Ascending aorta (tissue), 2 donors: ENCODE measurements at regions not wholly inside any gene's neighbourhood (a gene's known extent, or its start where the extent isn't known, plus 50 kb on each side); places are given as distances from the start of the nearest gene placed in this dataset.

Experiments used
- DNase-seq, 2 donors: peaks; one replicate each; pipeline ENCODE4 v3.0.0-alpha.2; 2019; ENCODE audit warnings: low spot score in 2 of 2
- H3K27ac ChIP-seq, 2 donors: fragments of 200-600 bp; sonication (generic); one replicate each; pipeline ENCODE4 v1.5.1; 2016 to 2017; ENCODE audit warnings: mild to moderate bottlenecking in 1 of 2
- H3K27me3 ChIP-seq: fragments of 200-600 bp; sonication (generic); one replicate; pipeline ENCODE4 v1.5.1; 2017
- H3K36me3 ChIP-seq, 2 donors: fragments of 200-600 bp; sonication (generic); one replicate each; pipeline ENCODE4 v1.5.1; 2016
- H3K4me1 ChIP-seq, 2 donors: fragments of 200-600 bp; sonication (generic); one replicate each; pipeline ENCODE4 v1.5.1; 2016 to 2017; ENCODE audit warnings: mild to moderate bottlenecking in 1 of 2
- H3K4me3 ChIP-seq, 2 donors: fragments of 200-600 bp; sonication (generic); one replicate each; pipeline ENCODE4 v1.5.1; 2016 to 2017; ENCODE audit warnings: mild to moderate bottlenecking in 1 of 2
- H3K9me3 ChIP-seq, 2 donors: fragments of 200-600 bp; sonication (generic); one replicate each; pipeline ENCODE4 v1.5.1; 2016
- intact Hi-C: fragments of 100-400 bp; cut with DNase I; formaldehyde crosslinking; loops from one replicate; pipeline ENCODE4 v1.15.1; 2023
- TF ChIP-seq, protein P1 (sequence below), 3 experiments: fragments of 200-600 bp in 2 of 3; fragments of 450-650 bp in 1 of 3; sonication (generic) in 2 of 3; IDR thresholded peaks; one replicate each; pipeline ENCODE4 v1.5.1; 2016 to 2019; ENCODE audit warnings: antibody characterized with exemption in 3 of 3, mild to moderate bottlenecking in 1 of 3, moderate library complexity in 1 of 3

- intact Hi-C loops: no loop called here
- TF ChIP-seq, protein P1, sequence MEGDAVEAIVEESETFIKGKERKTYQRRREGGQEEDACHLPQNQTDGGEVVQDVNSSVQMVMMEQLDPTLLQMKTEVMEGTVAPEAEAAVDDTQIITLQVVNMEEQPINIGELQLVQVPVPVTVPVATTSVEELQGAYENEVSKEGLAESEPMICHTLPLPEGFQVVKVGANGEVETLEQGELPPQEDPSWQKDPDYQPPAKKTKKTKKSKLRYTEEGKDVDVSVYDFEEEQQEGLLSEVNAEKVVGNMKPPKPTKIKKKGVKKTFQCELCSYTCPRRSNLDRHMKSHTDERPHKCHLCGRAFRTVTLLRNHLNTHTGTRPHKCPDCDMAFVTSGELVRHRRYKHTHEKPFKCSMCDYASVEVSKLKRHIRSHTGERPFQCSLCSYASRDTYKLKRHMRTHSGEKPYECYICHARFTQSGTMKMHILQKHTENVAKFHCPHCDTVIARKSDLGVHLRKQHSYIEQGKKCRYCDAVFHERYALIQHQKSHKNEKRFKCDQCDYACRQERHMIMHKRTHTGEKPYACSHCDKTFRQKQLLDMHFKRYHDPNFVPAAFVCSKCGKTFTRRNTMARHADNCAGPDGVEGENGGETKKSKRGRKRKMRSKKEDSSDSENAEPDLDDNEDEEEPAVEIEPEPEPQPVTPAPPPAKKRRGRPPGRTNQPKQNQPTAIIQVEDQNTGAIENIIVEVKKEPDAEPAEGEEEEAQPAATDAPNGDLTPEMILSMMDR (IDR thresholded peaks at IDR 0.05): no peak
- DNase-seq: no peak
- Histone ChIP-seq H3K27ac (no peak overlapping the region), H3K4me1 (no peaks in the 10 kb centered on the region), H3K9me3 (peaks cover 0 to 2% of the 10 kb centered on the region in 2 donors), H3K4me3 (no peak overlapping the region), H3K27me3 (no peaks in the 10 kb centered on the region), H3K36me3 (no peaks in the 10 kb centered on the region)
Observed at GRCh38 chr10:28849821-28850220, 172.5 kb downstream of the BAMBI start.

DNA sequence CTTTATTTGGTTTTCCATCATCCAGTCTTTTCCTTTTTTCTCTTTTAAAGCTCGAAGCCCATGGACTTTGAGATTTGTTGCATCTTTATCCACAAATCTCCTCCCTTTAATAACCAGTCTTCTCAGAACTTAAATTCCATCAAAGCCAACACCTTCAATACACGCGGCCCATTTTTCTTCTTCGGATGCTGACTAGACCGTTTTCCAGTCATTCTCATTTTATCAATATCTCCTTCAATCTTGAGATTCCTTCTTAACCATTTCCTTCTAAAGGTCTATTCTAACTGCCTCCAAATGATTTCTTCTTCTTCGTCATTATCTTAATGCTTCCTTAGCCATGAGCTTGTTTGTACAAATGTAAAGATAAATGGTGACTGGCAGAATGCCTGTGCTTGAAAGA, 173.5 kb downstream of the BAMBI start:
- Histone ChIP-seq H3K36me3 (no peaks in the 10 kb centered on the region), H3K27me3 (no peaks in the 10 kb centered on the region), H3K4me1 (no peaks in the 10 kb centered on the region), H3K4me3 (no peak overlapping the region), H3K27ac (no peak overlapping the region), H3K9me3 (no peaks in the 10 kb centered on the region)
- TF ChIP-seq, protein P1 (IDR thresholded peaks at IDR 0.05): no peak
- no peak for DNase-seq
- intact Hi-C loops: no loop called here

- no peak overlapping the region for H3K4me3 ChIP-seq
- H3K9me3 ChIP-seq: no peaks in the 10 kb centered on the region
- intact Hi-C loops: no loop called here
- H3K36me3 ChIP-seq: no peaks in the 10 kb centered on the region
- no peaks in the 10 kb centered on the region for H3K27me3 ChIP-seq
- no peak for DNase-seq
- H3K4me1 ChIP-seq: no peaks in the 10 kb centered on the region
- TF ChIP-seq, protein P1 (IDR thresholded peaks at IDR 0.05): no peak
- H3K27ac ChIP-seq: no peak overlapping the region
Observed at GRCh38 chr10:28853195-28853594, 175.9 kb downstream of the BAMBI start.

DNA sequence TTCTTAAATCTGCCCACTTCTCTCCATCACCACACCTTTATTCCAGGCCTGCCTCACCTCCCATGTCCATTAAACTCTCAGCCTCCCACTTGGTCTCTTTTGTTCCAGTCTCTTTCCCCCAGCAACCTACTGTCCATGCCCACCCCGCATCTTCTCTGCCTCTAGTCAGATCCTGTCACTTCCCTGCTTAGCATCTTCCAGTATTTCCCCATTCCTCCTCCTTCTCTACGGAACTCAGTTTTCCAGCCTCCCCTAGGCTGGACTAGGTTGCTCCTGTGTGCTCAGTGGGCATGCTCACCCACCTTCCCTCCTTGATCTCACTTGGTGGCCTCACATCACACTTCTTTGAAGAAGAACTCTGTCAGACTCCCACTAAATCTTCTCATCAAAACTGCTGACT, 179.8 kb downstream of the BAMBI start:
- DNase-seq: no peak
- intact Hi-C loops: no loop called here
- H3K4me3 ChIP-seq: no peak overlapping the region
- H3K36me3 ChIP-seq: no peaks in the 10 kb centered on the region
- no peaks in the 10 kb centered on the region for H3K4me1 ChIP-seq
- no peak overlapping the region for H3K27ac ChIP-seq
- TF ChIP-seq, protein P1 (IDR thresholded peaks at IDR 0.05): no peak
- H3K27me3 ChIP-seq: no peaks in the 10 kb centered on the region
- no peaks in the 10 kb centered on the region for H3K9me3 ChIP-seq

DNA sequence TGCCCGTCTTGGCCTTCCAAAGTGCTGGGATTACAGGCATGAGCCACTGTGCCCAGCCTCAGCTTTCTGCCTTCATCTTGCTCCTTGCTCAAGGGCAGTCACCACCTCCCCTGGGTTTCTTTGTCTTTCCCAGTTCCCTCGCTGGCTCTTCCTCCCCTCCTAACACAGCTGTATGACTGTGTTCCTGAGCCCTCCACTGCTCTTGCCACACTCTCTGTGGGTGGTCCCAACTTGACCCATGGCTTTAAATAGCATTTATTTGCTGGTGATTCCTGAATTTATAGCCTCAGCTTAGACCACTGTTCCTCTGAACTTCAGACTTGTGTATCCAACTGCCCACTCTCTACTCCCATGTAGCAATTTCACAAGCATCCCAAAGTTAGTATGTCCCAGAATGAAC, 181.3 kb downstream of the BAMBI start:
- no peaks in the 10 kb centered on the region for H3K36me3 ChIP-seq
- no peak for DNase-seq
- H3K4me3 ChIP-seq: no peak overlapping the region
- no peaks in the 10 kb centered on the region for H3K27me3 ChIP-seq
- H3K9me3 ChIP-seq: no peaks in the 10 kb centered on the region
- TF ChIP-seq, protein P1 (IDR thresholded peaks at IDR 0.05): no peak
- no peak overlapping the region for H3K27ac ChIP-seq
- intact Hi-C loops: no loop called here
- H3K4me1 ChIP-seq: no peaks in the 10 kb centered on the region

DNA sequence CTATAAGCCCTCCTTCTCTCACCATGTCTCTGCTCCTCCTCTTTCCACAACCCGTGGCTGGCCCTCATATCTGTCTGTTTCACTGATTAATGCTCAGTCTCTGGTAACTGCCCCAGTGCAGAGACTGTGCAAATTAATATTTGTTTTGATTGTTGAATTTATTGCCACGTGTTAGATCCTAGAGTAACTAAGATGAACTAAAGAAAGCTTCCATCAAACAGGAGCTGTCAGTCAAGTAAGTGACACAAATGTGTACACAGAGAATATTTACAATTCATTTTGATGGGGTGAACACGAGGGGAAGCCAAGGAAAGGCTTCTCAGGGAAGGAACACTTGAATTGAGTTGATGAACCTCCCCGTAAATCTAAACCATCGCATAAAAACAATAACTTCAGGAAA, 182.5 kb downstream of the BAMBI start:
- intact Hi-C loops: no loop called here
- Histone ChIP-seq H3K4me3 (no peak overlapping the region), H3K9me3 (no peaks in the 10 kb centered on the region), H3K4me1 (no peaks in the 10 kb centered on the region), H3K36me3 (no peaks in the 10 kb centered on the region), H3K27ac (no peak overlapping the region), H3K27me3 (no peaks in the 10 kb centered on the region)
- TF ChIP-seq, protein P1 (IDR thresholded peaks at IDR 0.05): no peak
- no peak for DNase-seq
